ENCODE measurements at regions not wholly inside any gene's neighbourhood (a gene's known extent, or its start where the extent isn't known, plus 50 kb on each side); places are given as distances from the start of the nearest gene placed in this dataset.

DNA sequence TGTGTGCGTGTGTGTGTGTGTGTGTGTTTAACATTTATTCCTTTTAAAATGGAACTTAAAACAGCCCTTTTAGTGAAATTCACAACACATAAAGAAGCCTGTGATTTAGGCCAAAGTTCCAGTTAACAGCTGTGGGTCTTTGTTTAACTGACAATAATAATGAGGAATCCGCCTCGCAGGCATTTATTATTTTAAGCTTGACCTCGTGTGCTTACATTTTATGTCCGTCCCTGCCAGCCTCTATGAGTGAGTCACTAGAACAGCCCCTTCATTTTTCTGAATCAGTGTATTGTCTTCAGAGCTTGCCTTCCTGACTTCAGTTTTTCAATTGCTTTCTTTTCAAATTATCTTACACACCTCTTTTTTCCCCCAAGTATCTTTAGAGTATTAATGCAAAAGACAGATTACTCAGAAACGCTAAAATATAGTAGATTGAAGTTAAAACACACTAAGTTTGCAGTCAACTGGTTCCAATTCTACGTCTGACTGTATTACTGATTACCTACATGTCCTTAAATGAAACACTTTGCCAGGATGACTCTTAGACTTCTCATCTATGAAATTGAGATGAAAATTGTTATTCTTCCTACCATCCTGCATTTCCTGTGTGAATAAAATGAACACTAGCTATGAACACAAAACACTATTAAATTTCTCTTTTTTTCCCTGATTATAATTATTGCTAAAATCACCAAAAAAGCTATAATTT lies 319.6 kb upstream of the HS3ST1 start:
- no peak for TF ChIP-seq RAD21 (CRISPR knock-in tag; conservative IDR thresholded peaks at IDR 0.05 in 1 of 2, IDR thresholded peaks at IDR 0.05 in 1 of 2)
- no peak for TF ChIP-seq HDAC2 (IDR thresholded peaks at IDR 0.05)
- TF ChIP-seq, protein P1, sequence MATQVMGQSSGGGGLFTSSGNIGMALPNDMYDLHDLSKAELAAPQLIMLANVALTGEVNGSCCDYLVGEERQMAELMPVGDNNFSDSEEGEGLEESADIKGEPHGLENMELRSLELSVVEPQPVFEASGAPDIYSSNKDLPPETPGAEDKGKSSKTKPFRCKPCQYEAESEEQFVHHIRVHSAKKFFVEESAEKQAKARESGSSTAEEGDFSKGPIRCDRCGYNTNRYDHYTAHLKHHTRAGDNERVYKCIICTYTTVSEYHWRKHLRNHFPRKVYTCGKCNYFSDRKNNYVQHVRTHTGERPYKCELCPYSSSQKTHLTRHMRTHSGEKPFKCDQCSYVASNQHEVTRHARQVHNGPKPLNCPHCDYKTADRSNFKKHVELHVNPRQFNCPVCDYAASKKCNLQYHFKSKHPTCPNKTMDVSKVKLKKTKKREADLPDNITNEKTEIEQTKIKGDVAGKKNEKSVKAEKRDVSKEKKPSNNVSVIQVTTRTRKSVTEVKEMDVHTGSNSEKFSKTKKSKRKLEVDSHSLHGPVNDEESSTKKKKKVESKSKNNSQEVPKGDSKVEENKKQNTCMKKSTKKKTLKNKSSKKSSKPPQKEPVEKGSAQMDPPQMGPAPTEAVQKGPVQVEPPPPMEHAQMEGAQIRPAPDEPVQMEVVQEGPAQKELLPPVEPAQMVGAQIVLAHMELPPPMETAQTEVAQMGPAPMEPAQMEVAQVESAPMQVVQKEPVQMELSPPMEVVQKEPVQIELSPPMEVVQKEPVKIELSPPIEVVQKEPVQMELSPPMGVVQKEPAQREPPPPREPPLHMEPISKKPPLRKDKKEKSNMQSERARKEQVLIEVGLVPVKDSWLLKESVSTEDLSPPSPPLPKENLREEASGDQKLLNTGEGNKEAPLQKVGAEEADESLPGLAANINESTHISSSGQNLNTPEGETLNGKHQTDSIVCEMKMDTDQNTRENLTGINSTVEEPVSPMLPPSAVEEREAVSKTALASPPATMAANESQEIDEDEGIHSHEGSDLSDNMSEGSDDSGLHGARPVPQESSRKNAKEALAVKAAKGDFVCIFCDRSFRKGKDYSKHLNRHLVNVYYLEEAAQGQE (IDR thresholded peaks at IDR 0.05; ENCODE audit: borderline replicate concordance) = no peak
- TF ChIP-seq, protein P1 (CRISPR knock-in tag; IDR thresholded peaks at IDR 0.05; ENCODE audit: low read depth) = no peak

Data from K562 (cell line).